ENCODE measurements at regions not wholly inside any gene's neighbourhood (a gene's known extent, or its start where the extent isn't known, plus 50 kb on each side); places are given as distances from the start of the nearest gene placed in this dataset.

DNA sequence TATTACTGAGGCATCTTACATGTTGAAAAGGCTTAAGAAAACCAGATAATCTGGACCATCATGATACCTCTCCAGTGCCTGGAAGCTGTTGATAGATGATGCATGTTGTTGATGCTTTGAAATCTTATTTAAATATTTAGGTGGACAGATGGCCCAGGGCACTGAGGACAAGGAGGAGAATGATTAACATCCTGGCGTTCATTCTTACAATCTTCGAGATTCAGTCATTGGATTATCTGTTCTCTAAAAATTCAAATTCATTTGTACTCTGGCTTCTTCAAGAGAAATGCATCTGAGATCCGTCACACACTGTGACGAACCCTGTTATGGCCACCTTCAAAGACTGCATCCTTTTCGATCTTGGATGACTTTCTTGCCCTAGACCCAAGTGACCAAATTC lies 121.3 kb upstream of the IGF1 start:
- no peak for TF ChIP-seq CTCF (IDR thresholded peaks at IDR 0.05; ENCODE audit: borderline replicate concordance, insufficient read depth, low read depth, low read length)
- H3K4me3 ChIP-seq (ENCODE audit: low read depth, low read length): no peak overlapping the region

GRCh38 chr12:102596687-102597086 lies 116.3 kb upstream of the IGF1 start:
- H3K4me3 ChIP-seq (ENCODE audit: low read depth, low read length): no peak overlapping the region
- TF ChIP-seq CTCF (IDR thresholded peaks at IDR 0.05; ENCODE audit: borderline replicate concordance, insufficient read depth, low read depth, low read length): no peak

DNA sequence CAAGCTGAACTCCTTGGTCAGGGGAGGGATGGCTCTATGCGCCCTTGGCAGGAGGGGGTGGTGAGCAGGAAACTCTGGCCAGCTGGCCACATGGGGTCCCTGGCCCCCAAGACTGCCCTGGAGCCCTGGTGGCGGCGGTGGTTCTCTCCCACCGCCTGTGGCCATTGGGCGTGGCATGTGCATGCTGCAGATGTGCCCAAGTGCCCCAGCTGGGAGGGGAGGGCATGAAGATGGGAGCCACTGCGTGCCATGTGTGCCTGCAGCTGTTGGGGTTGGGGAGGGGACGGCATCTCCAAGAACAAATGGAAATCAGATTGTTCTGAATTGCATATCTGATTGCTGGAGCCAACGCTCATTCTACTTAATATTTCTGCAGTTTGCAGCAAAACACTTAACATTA lies 115.7 kb upstream of the IGF1 start:
- TF ChIP-seq CTCF (IDR thresholded peaks at IDR 0.05; ENCODE audit: borderline replicate concordance, insufficient read depth, low read depth, low read length): no peak

GRCh38 chr12:102595315-102595714 lies 115.0 kb upstream of the IGF1 start:
- H3K4me3 ChIP-seq (ENCODE audit: low read depth, low read length): no peak overlapping the region
- no peak for TF ChIP-seq CTCF (IDR thresholded peaks at IDR 0.05; ENCODE audit: borderline replicate concordance, insufficient read depth, low read depth, low read length)

More for the DNA sequence above, 115.7 kb upstream of the IGF1 start:
- H3K4me3 ChIP-seq (ENCODE audit: low read depth, low read length): no peak overlapping the region

DNA sequence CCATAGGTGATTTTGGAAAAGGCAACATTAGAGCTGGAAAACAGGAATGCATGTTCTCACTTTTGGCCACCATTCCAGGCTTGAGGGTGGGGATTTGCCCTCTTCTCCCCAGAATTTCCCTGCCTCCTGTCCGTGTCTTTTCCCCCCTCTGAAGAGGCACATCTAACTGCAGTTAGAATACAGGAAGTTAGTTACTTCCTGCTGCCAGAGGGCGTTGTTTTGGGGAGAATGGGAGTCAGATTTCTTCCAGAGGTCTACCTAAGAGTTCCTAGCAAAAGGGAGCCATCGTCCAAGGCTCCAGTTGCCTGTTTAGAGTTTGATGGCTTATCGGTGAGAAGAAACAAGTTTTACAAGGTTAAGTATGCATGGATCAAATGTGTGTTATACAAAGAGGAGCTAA lies 112.8 kb upstream of the IGF1 start:
- no peak for TF ChIP-seq CTCF (IDR thresholded peaks at IDR 0.05; ENCODE audit: borderline replicate concordance, insufficient read depth, low read depth, low read length)
- no peak overlapping the region for H3K4me3 ChIP-seq (ENCODE audit: low read depth, low read length)

DNA sequence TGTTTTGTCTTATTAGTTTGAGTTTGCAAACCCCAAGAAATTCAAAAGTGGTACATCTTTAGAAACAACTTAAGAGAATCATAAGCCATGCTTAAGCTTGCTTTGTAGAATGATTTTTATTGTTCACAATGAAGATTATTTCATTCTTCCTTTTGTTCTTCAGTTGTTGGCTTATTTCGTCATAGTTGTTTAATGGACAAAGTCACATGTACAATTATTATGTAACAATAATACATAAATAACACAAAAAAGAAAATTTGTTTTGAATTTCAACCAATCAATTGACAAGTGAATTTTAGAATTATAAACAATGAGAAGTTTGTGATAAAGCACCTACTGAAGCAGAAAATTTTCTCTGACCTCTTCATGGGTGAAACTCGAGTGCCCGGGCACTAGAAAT lies 111.8 kb upstream of the IGF1 start:
- TF ChIP-seq CTCF (IDR thresholded peaks at IDR 0.05; ENCODE audit: borderline replicate concordance, insufficient read depth, low read depth, low read length): no peak
- no peak overlapping the region for H3K4me3 ChIP-seq (ENCODE audit: low read depth, low read length)

DNA sequence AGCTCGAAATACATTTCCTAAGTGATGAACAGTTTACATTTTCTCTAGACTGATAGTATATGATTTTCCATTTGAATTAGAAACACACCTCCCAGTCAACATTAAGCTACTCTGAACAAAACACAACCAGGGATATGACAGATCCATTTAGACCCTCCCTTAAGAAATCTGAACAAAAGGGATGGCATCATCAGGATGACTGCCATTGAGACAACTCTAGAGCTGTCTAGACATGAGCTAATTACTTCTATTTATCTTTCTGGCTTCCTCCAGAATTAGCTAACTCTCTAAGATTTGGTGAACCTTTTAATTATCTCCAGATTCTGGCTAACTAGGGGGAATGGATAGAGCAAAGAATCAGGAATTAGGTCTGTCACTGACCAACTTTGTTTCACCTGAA lies 92.9 kb upstream of the IGF1 start:
- no peak overlapping the region for H3K4me3 ChIP-seq (ENCODE audit: low read depth, low read length)
- no peak for TF ChIP-seq CTCF (IDR thresholded peaks at IDR 0.05; ENCODE audit: borderline replicate concordance, insufficient read depth, low read depth, low read length)

Measured in GM12875 (cell line).